Hypothalamus (tissue), 51 donors: ENCODE measurements at regions not wholly inside any gene's neighbourhood (a gene's known extent, or its start where the extent isn't known, plus 50 kb on each side); places are given as distances from the start of the nearest gene placed in this dataset.

Source experiments
- DNase-seq, 51 donors: peaks; one replicate each; lab custom pipeline; 2025; lab: John Stamatoyannopoulos, UW

DNA sequence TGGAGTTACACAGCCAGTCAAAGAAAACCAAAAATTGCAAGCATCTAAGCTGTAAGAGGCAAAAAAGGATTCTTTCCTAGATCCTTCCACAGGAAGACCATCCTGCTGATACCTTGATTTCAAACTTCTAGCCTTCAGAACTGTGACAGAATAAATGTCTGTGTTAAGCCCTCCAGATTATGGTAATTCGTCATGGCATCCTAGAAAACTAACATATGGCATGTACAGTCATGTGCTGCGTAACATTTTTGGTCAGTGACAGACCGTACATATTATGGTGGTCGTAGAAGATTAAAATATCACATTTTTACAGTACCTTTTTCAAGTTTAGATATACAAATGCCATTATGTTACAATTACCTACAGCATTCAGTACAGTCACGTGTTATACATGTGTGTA, 660.9 kb upstream of the LMO3 start:
- no peak for DNase-seq

DNA sequence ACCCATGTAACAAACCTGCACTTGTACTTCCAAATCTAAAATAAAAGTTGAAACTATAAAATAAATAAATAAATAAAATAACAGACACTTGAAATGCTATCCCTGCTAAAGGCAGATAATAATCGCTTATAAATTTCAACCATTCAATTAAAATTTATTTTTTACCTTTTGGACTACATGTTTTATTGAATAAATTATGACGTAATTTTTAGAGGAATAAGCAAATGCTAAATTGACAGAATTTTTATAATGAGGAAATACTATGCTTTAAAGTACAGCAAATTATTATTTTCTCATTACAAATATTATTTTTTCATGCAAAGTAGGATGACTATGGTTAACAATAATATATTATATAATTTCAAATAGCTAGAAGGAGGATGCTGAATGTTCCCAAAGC, 658.6 kb upstream of the LMO3 start:
- no peak for DNase-seq

DNA sequence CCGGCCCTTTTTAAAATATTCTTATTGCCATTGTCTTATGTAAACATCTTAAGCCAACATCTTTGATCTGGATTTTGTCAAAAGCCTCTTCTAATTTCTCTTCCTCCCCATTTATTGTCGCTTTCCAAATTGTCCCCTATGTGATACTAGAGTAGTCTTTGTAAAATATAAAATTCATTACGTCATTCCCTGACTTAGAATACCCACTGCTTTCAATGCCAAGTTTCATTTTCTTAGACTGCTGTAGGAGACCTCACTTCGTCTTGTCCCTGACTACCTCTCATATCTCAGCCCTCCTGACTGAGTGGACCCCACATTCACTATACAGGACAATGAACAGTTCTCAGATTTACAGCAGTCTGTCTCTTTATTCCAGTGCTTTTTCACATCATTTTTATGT, 633.9 kb upstream of the LMO3 start:
- no peak for DNase-seq

DNA sequence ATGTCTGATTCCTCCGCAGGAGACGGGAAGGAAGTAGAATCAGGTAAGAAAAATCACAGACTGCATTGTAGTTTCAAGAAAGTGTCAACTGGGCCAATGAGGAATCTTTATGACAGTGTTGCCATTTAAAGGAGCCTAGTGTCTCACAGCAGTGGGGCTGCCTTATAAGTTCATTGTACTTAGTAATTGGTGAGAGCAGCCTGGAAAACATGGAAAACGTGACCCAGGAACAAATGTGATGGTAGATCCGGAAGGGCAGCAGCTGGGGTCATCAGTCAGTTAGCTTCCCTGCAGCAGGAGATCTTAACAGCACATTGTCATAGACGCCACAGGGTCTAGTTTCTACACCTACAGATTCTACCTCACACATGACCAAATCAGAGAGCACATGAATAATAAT, 630.0 kb upstream of the LMO3 start:
- no peak for DNase-seq

DNA sequence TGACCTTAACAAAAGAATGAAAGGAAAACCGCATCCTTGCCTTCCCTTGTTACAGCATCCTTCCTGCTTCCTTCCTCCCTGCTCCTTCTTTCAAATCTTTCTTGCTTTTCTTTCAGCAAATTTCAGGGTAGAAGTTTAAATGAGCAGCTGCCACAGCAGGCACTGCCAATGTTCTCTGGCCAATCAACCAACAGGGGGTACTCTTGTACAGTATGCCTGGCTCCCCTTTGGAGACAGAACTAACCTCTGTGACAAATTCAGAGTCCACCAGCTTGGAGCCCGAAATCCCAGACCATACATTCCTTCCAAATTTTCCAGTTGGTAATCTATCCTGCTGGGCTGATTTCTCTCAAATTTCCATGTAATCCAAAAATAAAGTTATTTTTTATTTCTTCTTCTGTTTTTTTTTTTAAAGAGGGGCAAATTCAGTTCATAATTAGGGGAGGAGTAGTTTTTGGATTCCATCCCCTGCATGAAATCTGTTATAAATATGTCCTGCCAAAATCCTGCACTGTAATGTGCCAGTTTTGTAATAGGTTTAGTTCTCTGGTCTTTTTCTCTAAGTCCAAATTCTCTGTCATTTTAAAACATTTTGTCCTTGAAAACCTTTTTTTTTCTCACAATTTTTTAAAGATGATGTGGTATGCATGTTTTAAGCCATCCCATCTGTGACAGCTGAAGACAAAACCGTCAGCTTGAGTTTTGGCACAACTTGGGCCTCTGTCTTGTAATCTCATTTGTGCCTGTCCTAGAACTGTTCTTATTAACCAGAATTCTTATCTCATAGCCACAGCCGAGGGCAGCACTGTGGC, 610.0 kb upstream of the LMO3 start:
- no peak for DNase-seq

DNA sequence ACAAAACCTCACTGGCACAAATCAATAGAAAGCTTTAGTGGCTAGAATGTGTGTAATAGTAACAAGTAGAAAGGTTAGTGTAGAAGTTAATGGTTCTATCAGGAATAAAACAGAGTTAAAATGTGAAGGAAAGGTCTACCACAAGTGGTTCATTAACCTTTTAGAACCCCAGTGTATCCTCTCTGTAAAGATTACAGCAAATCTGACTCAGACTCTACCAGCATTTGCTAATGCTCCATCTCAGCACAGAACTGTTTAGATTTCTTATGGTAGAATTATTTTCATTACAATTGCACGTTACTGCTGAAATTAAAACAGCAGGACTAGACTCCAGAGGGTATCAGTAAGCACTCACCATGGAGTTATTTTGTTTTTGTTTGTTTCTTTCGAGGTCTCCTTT, 609.0 kb upstream of the LMO3 start:
- DNase-seq: no peak

DNA sequence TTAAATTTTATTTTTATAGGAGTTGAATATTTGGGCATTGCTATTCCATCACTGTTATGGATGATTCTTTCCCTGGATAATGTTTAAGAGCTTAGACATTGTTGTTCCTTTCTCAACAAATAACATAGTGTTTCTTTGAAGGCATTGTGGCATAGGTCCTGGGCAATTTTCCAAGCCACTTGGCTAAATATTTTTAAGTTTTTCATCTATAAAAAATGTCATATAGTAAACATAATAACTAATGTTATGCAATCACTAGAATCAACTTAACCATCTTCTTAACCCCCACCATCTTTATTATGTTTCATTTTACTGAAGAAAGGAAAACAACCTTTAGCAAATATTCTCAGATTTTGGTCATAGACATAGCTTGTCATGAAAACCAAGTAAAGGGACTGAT, 600.6 kb upstream of the LMO3 start:
- no peak for DNase-seq

DNA sequence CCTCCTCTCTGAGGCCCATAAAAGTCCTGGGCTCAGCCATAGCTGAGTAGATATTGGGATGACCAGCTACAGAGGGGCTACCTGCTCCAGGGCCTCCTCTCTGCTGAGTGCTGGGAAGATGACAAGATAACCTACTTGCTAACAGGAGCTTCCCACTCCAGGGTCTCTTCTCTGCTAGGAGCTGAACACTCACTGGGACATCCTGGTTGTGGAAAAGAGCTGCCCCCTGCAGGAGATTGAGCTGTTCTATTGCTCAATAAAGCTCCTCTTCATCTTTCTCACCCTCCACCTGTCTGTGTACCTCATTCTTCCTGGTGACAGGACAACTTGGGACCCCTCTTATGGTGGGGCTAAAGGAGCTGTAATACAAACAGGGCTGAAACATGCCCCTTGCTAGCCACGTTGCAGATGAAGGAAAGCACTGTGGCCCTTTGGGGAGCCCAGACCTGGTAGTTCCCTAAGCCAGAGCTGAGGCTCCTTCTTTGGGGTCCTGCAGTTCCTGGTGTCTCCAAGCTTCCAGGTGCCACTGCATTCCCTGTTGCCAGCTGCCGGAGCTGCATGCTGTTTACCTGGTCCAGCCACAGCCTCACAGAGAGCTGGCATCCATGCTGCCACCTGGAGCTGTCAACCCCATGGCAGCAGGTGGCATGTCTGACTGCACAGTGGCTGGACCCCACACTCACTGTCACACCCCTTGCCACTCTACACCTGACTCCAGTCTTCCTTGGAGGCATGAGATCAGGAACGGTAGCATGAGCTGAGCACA, 598.5 kb upstream of the LMO3 start:
- DNase-seq: no peak

DNA sequence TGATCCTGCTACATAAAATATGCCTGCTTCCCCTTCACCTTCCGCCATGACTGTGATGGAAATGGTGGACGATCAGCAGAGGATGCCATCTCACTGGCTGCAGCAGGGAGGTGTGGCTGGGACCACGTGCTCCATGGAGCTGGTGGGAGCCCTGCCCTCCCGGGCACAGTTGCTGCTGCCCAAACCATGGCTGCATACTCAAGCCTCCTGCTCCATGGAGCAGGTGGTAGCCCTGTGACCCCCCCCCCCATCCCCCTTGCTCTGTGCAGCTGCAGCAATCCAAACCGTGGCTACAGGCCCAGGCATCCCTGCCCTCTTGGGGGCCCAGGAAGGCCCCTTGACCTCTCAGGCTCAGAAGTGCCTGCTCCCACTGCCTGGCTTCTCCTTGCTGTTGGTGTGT, 597.5 kb upstream of the LMO3 start:
- DNase-seq: no peak

DNA sequence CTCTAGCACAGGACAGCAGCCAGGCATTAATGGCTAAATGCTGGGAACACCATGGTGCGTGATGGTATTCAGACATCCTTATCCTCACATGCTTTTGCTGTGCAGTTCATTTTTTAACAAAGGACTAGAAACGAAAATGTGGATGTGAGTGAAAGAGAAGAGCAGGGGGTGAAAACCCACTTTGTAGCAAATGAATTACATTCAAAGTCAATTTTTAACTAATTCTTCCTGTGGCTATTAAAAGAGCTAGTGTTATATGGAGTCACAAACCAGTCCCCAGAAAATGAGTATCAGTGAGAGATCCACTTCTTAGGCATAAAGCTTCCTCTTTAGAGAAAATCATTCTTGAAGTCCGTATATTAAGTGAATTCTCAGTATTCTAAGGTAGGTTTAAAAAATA, 592.0 kb upstream of the LMO3 start:
- DNase-seq: no peak

DNA sequence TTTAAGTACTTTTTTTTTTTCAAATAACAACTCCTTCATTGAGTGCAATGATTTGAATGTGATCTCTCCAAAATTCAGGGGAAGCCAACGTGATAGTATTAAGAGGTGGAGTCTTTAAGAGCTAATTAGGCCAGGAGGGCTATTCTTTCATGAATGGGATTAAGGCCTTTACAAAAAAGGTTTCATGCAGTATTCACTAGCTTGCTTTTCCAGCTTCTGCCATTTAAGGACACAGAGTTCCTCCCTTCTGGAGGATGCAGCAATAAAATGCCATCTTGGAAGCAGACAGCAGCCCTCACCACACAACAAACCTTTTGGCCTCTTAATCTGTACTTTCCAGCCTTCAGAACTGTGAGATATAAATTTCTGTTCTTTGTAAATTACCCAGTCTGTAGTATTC, 586.8 kb upstream of the LMO3 start:
- no peak for DNase-seq

DNA sequence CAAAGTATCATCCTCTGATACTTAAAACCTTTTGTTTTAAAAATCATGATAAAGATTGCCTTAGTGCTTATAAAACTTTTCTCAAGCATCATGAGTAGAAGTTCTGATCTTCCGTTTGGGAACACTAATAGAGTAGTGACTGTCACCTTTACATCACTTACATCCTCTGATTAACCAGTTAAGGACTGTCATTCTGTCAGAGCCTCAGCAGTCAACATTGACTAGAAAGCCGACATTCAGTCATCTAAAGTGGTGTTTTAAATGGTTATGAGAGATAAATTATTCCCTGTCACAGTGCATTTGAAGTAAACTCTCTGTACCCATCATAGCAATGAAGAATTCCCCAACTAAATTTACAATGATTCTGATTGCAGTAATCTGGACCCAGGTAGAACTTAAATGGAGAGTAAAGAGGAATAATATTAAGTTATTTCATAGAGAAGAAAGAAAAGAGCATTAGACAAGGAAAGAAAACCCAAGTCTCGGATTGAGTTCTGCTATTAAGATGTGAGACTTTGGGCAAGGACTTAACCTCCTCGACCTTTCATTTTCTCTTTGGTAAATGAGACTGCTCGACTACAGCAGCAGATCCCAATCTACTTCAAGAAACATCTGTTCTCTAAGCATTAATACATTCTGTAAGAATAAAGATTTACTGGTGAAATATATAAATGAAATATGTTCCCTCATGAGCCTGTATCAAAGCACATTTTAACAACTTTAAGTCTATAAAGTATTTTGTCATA, 563.9 kb upstream of the LMO3 start:
- DNase-seq: no peak

DNA sequence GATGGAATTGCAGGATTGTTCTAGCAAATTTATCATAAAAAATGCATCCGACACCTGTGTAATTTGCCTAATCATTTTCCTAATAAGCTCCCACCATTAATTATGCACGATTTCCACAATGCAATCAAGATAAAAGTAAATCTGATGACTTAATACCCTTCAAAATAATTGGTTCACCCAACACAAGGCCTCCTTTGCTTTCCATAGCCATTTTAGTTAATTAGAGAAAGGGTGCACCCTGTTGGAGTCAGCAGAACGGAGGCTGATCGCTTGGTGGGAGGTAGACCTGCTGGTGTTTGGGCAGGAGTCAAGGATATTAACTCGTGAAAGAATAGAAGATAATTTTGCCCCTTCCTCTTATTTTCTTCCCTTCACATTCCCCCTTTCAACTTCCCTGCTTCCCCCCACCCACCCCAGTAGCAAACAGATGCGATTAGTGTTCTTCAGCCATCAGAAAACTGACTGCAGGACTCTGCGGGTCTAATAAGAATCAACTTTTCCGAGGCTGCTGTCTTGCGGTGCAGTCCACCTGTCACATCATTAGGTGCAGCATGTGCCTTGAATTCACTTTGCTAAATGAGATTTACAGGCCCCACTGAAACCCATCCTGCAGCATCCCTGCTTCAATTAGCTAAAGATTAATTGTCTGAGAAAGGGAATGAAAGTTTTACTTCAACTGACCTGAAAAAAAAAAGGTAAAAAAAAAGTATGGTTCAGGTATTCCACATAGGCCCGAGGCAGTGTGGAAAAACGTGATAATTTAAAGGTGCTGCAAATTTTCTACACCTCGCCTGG, 553.7 kb upstream of the LMO3 start:
- DNase-seq: no peak

DNA sequence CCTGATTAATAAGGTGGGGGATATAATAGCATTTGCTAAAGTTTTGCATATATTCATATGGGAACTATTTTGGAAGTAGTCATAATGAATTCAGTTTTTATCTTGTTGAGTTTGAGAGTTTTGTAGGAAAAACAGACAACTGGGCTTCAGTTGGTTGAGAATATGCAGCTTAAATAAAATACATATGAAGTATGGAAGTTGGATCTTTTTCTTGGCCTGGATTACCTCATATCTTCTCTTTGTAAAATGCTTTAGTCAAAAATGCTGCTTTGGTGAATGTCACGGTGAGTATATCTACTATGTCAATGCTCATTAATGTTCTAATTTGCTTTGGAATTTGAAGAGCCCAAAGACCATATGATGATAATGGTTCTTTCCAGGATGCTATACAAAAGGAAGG, 552.2 kb upstream of the LMO3 start:
- no peak for DNase-seq

DNA sequence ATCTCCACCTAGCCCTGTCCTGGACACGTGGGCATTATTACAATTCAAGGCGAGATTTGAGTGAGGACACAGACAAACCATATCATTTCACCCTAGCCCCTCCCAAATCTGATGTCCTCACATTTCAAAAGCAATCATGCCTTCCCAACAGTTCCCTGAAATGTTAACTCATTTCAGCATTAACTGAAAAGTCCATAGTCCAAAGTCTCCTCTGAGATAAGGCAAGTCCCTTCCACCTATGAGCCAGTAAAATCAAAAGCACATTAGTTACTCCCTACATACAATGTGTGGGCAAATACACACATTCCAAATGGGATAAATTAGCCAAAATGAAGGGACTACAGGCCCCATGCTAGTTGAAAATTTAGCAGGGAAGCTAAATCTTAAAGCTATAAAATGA, 546.0 kb upstream of the LMO3 start:
- DNase-seq: no peak

DNA sequence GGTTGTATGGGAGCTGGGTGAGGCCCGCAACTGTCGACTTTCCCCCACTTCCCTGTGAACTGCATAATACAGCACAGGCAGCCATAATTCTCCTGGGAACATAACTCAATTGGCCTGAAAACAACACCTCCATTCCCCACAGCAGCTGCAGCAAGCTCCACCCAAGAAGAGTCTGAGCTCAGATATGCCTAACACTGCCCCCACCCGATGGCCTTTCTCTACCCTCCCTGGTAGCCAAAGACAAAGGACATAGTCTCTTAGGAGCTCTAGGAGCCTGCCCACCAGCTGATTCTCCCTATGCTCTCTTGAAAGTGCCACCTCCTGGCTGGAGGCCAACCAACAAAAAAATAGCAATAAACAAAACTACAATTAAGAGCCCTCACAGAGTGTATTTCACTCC, 542.7 kb upstream of the LMO3 start:
- no peak for DNase-seq

DNA sequence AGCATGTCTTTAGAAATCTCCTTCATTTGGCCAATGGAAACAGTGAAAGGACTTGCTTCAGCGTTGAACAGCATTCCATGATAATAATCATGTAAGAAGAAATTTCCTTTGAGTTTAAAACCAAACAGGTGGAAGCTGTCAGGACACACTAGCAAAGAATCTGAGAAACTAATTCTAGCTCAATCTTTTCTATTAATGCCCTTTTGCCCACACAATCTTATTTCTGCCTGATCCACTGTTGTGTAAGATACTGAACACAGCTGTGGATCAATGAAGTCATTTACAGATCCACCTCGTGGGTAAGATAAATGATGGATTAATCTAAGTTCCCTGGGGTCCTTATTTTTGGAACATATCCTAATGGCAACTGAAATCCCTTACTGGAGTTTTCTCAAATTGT, 536.9 kb upstream of the LMO3 start:
- no peak for DNase-seq

DNA sequence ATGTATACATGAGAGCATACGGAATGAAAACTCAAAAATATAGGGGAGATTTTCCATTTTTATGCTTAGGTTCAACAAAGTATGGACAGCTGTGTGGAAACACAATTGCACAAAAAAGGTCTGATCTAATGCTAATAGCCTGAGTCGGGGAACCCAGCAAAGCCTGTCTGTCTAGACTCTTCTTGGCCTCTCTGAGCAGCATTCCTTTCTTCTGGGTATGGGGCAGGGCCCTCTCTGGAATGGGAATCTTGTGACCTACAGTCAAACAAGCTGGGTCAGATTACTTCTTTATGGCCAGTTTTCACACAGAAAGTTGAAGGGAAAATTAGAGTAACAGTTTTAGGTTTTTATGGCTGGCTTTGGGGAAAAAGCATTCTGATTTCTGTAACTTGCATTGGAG, 534.0 kb upstream of the LMO3 start:
- no peak for DNase-seq

DNA sequence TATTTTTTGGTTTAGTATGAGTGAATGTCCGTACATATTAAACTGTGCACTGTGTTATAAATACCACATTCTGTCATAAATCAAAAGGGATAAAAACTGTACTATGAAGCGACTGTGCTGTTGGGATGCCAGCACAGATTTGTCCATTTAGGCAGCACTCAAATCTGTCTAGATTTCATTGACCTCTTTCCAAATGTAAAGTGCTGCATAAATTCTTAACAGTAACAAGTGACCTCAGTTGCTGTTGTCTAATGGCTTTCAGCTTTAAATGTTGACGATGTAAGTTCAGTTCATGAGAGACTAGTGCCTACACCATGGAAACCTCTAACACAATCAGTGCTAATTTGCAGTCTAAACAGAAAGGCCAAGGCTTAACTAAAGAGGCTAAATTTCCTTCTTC, 531.4 kb upstream of the LMO3 start:
- no peak for DNase-seq

DNA sequence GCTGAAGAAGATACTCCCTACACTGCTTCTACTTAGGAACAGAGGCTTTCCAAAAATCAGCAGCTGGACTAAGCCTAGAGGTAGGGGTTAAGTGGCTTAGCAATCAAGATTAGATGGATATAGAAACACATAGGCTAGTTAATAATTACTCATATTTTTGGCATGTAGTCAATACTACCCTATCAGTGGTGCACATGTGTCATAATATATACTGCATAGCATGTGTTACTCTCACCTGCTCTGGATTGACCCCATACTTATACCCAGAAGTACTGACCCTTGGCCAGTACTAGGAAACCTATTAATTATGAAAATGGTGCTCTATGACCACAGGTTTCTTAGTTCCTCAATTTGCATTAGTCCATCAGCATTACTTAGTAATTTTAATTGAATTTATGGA, 528.4 kb upstream of the LMO3 start:
- no peak for DNase-seq

DNA sequence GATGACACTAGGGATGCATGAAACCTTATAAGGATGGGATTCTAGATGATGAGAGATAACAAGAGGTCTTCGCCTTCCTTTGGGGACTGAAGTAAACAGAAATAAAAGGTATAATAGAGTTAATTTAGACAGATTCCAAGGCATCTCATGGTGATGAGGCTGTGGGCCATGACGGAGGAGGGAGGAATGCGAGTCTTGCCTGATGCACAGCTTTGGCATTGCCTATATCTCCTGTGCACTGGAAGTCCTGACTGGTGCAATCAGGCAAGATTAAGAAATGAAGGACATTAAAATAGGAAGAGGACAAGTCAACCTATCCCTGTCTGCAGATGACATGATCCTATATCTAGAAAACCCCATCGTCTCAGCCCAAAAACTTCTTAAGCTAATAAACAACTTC, 526.4 kb upstream of the LMO3 start:
- no peak for DNase-seq
